Amniotic stem cell (primary cell): ENCODE measurements at regions not wholly inside any gene's neighbourhood (a gene's known extent, or its start where the extent isn't known, plus 50 kb on each side); places are given as distances from the start of the nearest gene placed in this dataset.
"Not testable (repeated sequence)": the region's sequence is repeated elsewhere in the genome, so short reads cannot be mapped to it uniquely, and the experiment has no call there.

Experiments
- DNase-seq: peaks from one replicate; lab custom pipeline; 2025; lab: John Stamatoyannopoulos, UW

DNA sequence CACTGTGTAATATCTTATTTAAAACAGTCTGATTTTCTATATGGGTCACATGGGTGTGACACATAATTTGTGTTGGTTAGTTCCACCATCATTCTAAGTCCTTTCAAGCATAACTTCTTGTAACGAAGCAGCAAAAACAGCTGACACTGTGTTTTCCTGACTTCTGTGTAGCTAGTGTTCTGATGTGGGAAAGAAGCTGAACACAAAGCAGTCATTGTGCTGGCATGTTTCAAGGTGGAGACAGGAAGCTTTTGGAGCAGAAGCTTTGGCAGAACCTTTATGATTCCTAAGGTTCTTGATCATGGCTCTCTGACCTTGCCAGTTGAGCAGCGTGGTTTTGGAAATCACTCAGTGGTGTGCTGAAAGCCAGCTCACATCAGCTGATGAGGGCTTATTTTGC lies 351.7 kb upstream of the MDGA2 start:
- DNase-seq: no peak

DNA sequence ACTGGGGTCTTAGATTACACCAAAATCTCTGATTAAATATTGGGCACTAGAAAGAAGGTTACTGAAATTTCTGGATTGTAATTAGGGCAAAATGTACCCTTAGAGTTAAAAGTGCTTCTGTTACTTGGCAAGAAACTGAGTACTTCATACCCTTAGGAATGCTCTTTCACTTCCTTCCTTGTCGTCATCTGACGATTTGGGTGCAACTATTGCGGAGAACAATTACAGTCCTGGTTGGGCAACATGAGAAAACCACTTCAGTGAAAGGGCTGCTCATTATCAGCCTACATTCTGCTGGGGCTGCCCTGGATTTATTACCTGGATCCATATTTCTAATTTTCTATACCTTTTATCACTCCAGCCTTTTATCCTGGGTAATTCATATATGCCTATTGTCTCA lies 348.5 kb upstream of the MDGA2 start:
- DNase-seq: no peak

DNA sequence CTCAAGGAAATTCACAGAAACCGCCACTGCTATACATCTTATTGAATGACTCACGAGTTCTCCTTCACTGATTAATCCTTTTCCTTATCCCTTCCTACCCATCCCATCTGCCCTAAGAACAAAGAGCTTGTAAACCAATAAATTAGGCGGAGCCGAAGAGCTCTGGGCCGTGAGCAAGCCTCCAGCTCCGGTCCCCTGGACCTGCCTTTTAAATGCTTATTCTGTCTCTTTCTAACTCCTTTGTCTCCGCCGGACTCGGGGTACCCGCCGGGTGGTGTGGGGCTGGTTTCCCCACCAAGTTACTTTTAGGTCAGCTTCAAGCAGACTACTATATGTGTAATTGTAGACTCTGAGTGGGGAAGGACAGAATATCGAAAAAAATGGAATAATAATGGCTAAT lies 336.1 kb upstream of the MDGA2 start:
- not testable (repeated sequence) for DNase-seq

DNA sequence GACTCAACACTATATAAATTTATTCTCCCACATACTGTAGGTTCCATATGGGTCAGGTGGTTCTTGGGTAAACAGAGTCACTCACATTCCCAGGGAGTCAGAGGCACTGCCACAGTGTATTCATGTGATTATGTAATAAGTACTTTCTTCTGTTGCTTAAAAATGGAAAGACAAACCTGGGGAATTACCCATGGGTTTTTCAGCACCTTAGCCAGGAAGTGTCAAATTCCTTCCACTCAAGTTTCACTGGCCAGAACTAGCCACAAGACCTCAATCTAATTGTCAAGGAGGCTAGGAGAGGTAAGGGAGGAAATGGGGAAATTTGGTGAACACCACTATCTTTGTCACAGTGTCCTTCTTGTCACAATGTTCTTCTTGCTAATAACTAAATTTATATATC lies 333.2 kb upstream of the MDGA2 start:
- DNase-seq: no peak

DNA sequence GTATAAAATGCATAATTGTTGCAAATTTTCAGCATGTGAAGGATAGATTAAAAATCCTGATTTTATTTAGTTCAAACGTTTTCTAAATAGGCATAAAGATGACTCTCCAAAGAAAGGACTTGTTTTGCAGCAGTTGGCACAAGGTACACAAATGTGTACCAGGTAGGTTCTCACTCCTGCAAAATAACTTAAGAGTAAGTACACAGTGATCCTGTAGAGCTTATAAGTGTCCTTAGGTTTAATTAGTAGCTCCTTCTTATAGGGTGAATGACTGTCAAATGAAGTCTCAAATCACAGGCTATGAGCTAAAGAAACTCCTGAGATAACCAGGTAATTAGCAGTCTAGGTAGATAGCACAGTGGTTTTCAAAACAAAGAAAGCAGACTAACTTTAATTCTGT lies 330.6 kb upstream of the MDGA2 start:
- DNase-seq: no peak

DNA sequence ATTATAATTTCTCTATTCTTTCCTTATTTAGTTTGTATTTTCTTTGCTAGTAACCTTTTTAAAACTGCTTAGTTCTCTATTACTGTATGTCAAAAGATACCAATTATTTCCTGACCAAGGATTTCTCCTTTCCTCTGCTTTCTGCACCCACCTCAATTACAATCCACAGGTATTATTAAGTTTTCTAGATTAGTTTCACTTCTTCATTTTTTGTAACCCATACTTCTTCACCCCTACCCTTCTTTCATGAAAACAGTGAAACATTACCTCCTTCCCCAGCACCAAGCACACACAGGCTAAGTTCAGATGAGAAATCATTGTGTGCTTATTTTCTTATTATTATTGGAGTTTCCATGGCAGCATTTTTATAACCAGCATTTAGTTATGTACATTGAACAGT lies 318.5 kb upstream of the MDGA2 start:
- DNase-seq: no peak

DNA sequence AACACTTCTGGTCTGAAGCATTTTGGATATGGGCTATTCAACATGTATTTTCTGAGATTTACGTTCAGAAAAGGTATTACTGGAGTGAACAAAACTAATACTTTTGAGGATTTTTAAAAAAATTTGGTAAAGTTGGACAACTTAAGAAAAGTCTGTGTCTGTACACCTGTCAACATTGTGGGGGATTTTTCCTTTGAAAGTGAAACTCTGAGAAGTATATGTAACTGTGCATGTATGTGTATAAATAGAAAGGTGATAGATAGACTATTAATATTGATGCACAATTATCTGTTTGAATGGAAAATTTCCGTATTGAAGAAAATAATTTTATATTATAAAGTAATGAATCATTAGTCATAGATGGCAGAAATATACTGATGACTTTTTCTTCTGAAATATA lies 312.8 kb upstream of the MDGA2 start:
- no peak for DNase-seq

DNA sequence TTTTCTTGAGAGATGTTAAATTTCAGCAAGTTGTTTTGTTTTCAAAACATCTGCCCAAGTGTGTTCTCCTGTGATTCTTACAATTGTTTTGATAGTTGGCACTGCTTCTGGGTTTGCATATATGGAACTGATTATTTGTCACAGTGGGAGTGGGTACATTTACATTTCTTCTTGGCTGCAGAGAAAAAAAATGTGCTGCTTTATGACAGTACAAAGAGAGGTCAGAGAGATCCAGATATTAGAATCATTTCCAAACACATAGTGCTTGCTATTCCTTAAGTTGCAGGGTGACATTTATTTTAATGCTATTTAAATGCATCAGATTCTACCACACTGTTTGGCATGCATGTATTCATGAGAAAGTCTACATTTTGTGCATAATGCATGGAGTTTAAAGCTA lies 303.5 kb upstream of the MDGA2 start:
- DNase-seq: no peak

DNA sequence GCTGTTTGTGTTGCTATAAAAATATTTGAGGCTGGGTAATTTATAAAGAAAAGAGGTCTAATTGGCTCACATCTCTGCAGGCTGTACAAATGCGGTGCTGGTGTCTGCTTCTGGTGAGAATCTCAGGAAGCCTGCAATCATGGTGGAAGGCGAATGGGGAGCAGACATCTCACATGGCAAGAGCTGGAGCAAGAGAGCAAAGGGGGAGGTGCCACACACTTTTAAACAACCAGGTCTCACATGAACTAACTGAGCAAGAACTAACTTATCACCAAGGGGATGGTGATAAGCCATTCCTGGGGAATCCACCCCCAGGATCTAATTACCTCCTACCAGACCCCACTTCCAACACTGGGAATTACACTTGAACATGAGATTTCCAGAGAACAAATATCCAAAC lies 300.7 kb upstream of the MDGA2 start:
- DNase-seq: no peak

DNA sequence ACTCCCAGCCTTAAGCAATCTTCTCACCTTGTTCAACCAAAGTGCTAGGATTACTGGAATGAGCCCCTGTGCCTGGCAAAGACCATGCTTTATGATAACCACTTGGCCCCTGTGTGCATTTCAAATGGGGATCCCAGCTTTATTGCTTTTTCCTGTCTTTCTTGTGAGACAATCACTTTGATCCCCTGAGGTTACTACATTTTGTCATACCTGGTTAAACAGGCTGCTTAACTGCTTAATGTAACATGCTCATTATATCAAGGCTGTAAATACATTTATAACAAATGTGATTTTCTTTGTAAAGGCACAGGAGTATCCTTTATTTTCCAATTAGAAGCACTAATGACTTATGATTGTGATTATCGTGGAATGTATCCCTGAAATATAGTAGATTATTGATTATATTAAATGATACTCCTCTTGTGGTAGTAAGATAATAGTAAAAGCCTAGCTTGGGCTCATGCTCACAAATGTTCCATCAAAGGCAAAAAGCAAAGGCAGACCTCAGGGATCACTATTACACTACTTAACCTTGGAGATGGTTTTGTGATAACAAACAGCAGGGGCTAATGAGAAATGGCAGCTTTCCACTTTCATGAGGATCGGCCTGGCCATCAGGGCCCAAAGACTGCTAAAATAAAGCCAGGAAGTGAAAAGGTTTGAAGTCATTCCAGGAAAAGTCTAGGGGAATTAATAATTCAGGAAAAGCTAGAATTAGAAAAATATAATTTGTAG lies 290.8 kb upstream of the MDGA2 start:
- DNase-seq: no peak

DNA sequence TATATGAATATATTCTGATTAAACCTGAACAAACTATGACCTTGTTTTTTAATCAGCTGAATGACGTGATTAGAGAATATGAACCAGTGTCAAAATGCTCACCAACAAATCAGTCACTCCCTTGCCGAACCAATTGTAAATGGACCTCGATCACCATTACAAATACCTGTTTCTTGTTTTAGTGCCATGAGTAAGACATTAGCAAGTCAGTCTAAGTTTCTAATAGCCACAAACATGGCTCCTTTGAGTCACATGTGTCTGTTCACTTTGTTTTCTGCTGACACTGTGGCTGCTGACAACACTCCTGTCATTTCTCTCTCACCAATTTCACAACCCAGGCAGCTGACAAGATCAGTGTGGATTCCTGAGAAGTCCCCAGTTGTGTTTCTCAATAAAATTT lies 286.2 kb upstream of the MDGA2 start:
- DNase-seq: no peak

DNA sequence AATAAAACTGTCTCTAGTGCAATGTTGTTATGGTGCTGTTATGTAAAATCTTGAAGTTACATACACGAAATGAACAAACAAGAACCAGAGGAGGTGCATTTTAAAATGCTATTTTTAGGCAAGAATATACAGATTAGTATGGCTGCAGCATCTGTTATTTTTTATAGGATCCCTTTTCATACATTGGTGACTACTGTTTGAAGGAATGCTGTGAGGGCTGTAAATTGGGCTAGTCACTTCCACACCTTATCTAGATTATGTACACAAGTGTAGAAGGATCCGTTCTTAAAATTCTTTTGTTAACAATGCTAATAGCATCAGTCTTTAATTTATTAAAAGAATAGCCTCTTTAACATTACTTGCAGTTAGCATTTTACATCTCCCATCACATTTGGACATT lies 284.3 kb upstream of the MDGA2 start:
- no peak for DNase-seq

DNA sequence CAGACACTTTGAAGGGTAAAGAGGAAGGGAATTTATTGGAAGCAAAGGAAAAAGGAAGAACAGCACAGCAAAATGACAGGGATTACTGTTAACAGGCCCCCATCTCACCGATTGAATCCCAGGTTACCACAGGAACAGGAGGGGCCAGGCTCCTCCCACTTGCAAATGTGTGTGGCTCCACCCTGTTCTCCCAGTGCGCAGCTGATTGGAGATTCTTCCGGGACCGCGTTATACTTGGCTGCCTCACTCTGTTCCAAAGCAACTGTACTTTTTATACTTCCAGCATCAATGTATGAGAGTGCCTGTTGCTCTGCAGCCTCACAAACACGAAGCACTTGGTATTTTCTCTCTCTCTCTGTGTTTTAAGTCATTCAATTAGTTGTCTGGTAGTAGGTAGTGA lies 273.6 kb upstream of the MDGA2 start:
- no peak for DNase-seq

DNA sequence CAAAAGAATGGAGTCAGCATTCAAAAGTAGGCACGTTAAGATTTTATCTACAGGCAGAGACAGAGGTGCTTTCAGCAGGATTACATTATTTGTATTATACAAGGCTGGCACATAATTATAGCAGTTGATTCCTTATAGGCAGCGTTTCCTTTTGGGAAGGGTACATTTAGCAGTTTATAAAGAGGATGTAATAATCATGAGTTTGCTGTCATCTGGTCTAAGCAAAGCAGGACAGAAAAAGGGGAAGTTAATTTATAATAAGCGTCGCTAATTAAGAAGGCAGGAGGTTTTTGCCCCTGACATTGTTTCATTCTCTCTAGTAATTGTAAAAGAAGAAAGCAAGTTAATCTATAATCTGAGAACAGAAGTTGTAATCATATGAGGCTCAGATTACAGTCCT lies 259.9 kb upstream of the MDGA2 start:
- DNase-seq: no peak

DNA sequence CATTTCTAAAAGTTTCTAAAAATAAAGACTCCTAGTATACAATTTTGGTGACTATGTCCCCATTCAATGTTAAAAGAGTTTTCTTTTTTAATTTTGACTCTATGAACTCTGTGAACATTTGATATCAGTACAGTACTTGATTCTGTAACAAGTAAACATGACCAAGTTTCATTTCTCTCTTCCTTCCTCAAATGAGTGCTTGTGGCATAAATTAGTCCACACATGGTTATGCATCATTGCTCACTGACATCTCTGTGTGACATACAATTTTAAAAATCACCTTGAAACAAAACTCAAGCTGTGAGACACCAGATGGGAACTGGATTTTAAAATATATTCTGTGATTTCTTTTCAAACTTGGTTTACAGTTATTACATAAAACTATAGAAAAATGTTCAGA lies 253.9 kb upstream of the MDGA2 start:
- DNase-seq: no peak

DNA sequence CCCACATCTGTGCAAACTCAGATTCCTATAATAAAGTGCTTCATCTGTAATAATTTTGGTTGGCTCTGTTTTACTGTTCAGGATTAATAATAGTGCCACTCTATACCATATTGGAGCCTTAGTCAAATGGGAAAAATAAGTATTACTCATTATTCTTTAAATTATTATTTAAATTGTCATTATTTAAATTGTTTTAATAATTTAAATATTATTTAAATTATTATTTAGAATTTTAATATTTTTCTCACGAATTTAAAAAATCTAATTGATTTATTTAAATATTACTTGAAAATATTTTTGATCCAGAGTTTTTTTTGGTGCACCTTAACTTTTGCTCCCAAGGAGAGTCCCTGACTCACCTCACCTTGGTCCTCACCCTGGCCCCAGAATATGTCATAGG lies 245.7 kb upstream of the MDGA2 start:
- DNase-seq: no peak

DNA sequence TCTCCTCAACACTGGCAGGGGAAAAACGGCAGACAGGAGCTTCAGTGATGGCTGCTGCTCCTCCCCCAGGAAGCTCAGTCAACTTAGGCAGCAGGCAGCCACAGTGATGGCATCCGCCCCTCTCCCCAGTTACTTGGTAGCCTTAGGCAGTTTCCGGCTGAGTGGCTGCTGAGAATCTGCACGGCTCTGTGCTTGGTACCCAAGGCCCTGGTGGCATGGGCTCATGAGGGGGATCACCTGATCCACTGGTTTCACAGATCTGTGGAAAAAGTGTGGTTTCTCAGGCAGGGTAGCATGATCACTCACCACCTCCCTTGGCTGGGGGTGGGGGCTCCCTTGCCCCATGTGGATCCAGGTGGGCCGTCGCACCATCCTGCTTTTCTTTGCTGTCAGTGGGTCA lies 244.6 kb upstream of the MDGA2 start:
- no peak for DNase-seq

DNA sequence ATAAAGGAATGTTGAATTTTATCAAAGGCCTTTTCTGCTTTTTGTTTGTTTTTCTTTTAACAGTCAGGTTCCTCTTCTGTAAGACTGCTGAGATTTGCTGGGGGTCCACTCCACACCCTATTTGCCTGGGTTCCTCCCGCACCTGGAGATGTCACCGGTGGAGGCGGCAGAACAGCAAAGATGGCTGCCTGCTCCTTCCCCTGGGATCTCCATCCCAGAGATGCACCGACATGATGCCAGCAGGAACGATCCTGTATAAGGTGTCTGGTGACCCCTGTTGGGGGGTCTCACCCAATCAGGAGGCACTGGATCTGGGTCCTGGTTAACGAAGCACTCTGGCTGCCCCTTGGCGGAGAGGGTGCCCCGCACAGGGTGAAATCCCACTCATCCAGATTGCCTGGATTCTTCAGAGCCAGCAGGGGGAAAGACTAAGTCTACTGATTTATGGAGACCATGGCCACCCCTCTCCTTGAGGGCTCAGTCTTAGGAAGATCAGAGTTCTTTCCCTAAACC lies 244.0 kb upstream of the MDGA2 start:
- DNase-seq: no peak

DNA sequence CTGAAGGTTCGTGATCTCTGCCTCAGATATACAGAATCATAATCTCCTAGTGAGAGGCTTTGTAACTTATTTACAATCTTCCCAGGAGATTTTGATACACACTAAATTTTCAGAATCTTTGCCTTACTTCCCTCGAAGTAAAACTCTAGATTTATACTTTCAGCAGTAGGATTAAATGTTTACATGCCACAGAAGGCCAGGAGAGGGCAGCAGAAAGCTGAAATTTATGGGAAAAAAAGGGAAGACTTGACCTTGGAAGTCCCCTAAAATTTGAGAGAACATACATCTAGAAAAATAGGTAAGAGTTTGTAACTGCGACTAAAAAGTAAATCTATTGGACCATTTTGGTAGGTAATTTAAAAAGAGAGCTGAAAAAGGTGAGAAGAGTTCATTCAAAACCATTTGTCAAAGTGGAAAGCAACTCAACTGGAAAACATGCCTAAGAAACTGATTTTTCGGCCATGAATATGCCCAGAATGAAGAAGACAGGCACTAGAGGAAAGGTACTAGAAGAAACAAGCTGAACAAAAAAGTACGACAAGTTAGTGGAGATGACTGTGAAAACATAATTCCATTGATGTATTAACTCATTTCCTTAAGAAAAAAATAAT lies 242.0 kb upstream of the MDGA2 start:
- no peak for DNase-seq

DNA sequence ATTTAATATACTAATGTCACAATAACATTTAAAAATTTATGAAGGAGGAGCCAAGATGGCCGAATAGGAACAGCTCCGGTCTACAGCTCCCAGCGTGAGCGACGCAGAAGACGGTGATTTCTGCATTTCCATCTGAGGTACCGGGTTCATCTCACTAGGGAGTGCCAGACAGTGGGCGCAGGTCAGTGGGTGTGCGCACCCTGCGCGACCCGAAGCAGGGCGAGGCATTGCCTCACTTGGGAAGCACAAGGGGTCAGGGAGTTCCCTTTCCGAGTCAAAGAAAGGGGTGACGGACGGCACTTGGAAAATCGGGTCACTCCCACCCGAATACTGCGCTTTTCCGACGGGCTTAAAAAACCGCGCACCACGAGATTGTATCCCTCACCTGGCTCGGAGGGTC lies 225.7 kb upstream of the MDGA2 start:
- DNase-seq: not testable (repeated sequence)

DNA sequence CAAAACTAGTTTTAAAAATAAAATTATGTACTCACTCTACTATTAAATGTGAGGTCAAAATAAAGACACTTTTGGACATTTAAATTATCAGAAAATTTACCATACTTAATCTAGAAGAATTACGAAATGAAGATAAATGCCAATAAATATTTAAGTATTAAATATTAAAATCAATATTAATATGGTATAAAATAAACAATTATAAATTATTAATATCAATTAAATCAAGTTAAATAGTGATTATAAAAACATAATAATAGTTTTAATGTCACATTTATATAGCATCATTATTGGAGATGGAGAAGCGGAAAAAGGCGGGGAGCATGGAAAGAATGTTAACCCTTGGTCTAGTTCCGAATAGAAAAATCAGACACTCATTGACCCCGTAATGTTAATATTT lies 224.3 kb upstream of the MDGA2 start:
- DNase-seq: no peak

DNA sequence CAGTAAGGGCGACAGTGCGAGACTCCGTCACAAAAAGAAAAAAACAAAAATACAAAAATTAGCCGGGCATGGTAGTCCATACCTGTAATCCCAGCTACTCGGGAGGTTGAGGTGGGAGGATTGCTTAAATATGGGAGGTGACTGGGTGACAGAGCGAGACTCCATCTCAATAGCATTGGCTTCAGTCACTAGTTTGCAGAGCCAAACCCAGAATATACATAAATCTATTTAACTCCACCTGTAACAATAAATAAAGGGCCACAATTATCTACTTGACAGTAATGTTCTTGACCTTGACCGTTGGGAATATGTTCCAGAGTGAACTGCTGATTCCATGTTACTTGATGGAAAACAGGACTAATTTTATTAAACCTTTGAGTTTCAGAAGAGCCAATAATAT lies 198.9 kb upstream of the MDGA2 start:
- no peak for DNase-seq

DNA sequence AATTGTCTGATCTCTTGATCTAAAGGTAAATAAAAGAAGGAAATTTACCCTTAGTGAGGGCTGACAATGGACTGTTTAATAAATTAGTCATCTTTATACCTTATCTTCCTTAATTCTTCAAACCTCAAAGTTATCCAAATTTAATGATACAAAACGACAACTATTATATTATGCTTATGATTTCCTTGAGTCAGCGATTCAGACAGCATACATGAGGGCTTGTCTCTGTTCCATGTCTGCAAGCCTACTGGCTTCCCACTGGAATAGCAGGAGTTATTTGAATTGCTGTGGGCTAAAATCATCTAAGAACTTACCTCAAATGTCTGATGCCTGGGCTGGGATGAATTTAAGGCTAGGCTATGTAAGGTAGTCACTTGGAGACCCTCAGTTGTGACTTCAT lies 197.2 kb upstream of the MDGA2 start:
- no peak for DNase-seq

DNA sequence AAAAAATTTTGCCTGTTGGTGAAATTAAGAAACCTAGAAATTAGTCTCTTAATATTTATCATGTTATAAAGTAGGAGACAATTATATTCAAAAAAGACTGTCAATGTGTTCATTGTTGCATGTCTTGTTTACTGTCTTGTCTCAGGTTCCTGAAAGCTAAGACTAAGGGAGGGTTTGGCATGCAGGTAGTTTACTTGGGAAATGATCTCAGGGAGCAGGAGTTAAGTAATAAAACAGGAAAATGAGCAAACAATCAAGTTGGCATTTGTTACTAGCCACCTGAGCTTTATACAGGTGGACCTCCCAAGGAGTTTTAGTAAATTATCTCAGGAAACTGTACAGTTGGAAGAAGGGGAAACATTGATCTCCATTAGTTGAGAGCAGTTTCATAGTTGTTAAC lies 188.0 kb upstream of the MDGA2 start:
- no peak for DNase-seq
